GM10248 (cell line): ENCODE measurements at regions not wholly inside any gene's neighbourhood (a gene's known extent, or its start where the extent isn't known, plus 50 kb on each side); places are given as distances from the start of the nearest gene placed in this dataset.

Experiments
- CTCF ChIA-PET: fragments of 300-600 bp; sonication (Branson Sonifier 250); formaldehyde crosslinking; extraction: SDS; loops from one replicate; lab custom pipeline; 2021; ENCODE audit warnings: antibody characterized with exemption; lab: Yijun Ruan, JAX
- POLR2A ChIA-PET: fragments of 350-650 bp; sonication (Branson Sonifier 250); formaldehyde crosslinking; extraction: SDS; loops from one replicate; lab custom pipeline; 2020; ENCODE audit warnings: antibody characterized with exemption; lab: Yijun Ruan, JAX
- DNase-seq: peaks from one replicate; pipeline ENCODE4 v3.0.0; 2012; ENCODE audit errors: extremely low spot score
- CTCF ChIP-seq: IDR thresholded peaks from 2 replicates; pipeline ENCODE4 v1.5.1; 2012; ENCODE audit warnings: mild to moderate bottlenecking, low read depth; ENCODE audit errors: extremely low read depth, missing control alignments, control extremely low read depth

GRCh38 chr3:193983846-193984818 lies 151.8 kb upstream of the HES1 start:
- CTCF ChIA-PET, result no interaction called here
- no peak for TF ChIP-seq CTCF

DNA sequence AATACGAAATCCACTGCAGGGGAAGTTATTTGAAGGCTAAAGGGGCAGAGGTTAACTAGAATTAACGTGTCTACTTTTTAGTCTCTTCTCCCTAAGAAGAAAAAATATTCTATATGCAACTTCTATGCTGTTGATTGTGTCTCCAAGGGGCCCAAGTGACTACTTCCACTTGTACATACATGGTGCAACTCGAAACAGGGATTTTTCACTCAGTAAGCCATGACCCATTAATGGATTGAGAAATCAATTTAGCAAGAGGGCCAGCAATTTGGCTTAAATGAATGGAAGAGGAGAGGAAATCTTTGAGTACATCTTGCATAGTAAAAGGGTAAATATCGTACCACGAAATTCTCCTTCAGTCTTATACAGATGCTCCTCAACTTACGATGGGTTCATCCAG lies 151.1 kb upstream of the HES1 start:
- ChIA-PET POLR2A (no interaction called here), CTCF (no interaction called here)
- no peak for TF ChIP-seq CTCF
- no peak for DNase-seq

More at GRCh38 chr3:193983846-193984818, 151.8 kb upstream of the HES1 start:
- POLR2A ChIA-PET, result no interaction called here
- no peak for DNase-seq

GRCh38 chr3:193987186-193987585 lies 148.8 kb upstream of the HES1 start:
- no peak for DNase-seq
- CTCF ChIA-PET, result no interaction called here
- TF ChIP-seq CTCF, result no peak
- POLR2A ChIA-PET, result no interaction called here

- TF ChIP-seq CTCF, result no peak
- CTCF ChIA-PET, result interaction anchor here (1.2 to 1.3 kb wide), 2 partner anchors 12 to 19 kb away, joined by 3 read pairs; no protein-coding TSS in a partner anchor
- no peak for DNase-seq
- POLR2A ChIA-PET, result no interaction called here
Measured at GRCh38 chr3:193989186-193989585, 146.8 kb upstream of the HES1 start.

- ChIA-PET CTCF (interaction anchor here (1.8 to 1.9 kb wide), 2 partner anchors 21 to 184 kb away, joined by 4 read pairs; no protein-coding TSS in a partner anchor), POLR2A (no interaction called here)
- TF ChIP-seq CTCF, result no peak
- DNase-seq, result no peak
Measured at GRCh38 chr3:193991666-193992424, 144.1 kb upstream of the HES1 start.

DNA sequence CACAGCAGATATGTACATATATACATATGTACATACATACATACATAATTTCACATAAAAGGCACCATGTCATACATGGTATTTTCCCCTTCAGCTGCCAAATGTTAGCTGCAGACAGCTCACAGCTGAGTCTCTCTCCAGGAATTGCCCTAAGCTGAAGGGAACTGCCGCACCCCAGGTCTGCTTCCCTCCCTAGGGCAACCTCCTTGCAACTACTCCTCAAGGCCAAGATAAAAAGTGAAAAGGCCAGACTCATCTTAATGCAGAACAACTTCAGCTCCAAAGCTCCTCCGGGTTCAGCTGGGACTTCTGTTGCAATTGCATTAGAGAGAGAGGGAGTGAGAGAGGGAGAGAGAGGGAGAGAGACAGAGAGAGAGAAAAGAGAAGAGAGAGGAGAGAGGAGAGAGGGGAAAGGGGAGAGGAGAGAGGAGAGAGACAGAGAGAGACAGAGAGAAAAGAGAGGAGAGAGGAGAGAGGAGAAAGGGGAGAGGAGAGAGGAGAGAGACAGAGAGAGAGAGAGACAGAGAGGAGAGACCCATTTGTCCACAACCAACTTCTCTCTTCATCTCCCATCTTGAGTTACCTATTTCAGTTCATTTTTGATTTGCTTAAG lies 143.4 kb upstream of the HES1 start:
- CTCF ChIA-PET, result interaction anchor here (0.6 to 1.8 kb wide), 2 partner anchors 22 to 184 kb away, joined by 3 to 4 read pairs; no protein-coding TSS in a partner anchor
- no peak for TF ChIP-seq CTCF
- POLR2A ChIA-PET, result no interaction called here
- no peak for DNase-seq
